NB4 (cell line): ENCODE measurements at regions not wholly inside any gene's neighbourhood (a gene's known extent, or its start where the extent isn't known, plus 50 kb on each side); places are given as distances from the start of the nearest gene placed in this dataset.

ENCODE experiments used
- DNase-seq: peaks from one replicate; pipeline ENCODE4 v3.0.0; 2010; ENCODE audit warnings: low read depth
- H3K4me3 ChIP-seq: one replicate; pipeline ENCODE4 v1.5.1; 2011; ENCODE audit warnings: mild to moderate bottlenecking, low read depth, low read length, moderate library complexity
- MAX ChIP-seq: IDR thresholded peaks from 2 replicates; pipeline ENCODE4 v1.6.1; 2011; ENCODE audit warnings: low read depth, low read length
- MYC ChIP-seq: IDR thresholded peaks from 2 replicates; pipeline ENCODE4 v1.6.1; 2011; ENCODE audit warnings: low read depth, low read length
- POLR2A ChIP-seq: IDR thresholded peaks from 2 replicates; pipeline ENCODE4 v1.6.1; 2011; ENCODE audit warnings: mild to moderate bottlenecking; ENCODE audit not compliant: insufficient read length; ENCODE audit errors: extremely low read depth
- TF ChIP-seq, protein P1 (sequence below): IDR thresholded peaks from one replicate; pipeline ENCODE4 v1.5.1; 2012; ENCODE audit warnings: low read depth, low read length

DNA sequence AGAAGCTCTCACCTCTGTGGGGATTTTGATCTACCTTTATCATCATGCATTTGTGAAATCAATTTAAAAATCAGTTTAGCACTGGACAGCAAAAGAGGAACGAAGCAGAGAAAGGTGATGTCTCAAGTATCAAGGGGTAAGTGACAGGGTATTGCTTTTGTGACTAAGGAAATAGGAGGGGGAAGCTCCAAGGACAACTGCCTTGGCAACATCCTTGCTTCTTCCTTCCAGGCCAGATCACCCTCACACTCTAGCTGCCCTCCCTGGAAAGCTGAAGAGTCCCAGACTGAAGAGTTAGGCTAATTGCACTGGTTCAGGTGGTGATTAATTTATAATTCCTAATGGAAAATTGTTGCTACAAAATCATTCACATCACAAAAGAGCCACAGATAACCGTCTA, 859.1 kb upstream of the ACVR2A start:
- TF ChIP-seq POLR2A (no peak), MAX (no peak), MYC (no peak)
- TF ChIP-seq, protein P1, sequence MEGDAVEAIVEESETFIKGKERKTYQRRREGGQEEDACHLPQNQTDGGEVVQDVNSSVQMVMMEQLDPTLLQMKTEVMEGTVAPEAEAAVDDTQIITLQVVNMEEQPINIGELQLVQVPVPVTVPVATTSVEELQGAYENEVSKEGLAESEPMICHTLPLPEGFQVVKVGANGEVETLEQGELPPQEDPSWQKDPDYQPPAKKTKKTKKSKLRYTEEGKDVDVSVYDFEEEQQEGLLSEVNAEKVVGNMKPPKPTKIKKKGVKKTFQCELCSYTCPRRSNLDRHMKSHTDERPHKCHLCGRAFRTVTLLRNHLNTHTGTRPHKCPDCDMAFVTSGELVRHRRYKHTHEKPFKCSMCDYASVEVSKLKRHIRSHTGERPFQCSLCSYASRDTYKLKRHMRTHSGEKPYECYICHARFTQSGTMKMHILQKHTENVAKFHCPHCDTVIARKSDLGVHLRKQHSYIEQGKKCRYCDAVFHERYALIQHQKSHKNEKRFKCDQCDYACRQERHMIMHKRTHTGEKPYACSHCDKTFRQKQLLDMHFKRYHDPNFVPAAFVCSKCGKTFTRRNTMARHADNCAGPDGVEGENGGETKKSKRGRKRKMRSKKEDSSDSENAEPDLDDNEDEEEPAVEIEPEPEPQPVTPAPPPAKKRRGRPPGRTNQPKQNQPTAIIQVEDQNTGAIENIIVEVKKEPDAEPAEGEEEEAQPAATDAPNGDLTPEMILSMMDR, result no peak
- no peak overlapping the region for H3K4me3 ChIP-seq
- no peak for DNase-seq

DNA sequence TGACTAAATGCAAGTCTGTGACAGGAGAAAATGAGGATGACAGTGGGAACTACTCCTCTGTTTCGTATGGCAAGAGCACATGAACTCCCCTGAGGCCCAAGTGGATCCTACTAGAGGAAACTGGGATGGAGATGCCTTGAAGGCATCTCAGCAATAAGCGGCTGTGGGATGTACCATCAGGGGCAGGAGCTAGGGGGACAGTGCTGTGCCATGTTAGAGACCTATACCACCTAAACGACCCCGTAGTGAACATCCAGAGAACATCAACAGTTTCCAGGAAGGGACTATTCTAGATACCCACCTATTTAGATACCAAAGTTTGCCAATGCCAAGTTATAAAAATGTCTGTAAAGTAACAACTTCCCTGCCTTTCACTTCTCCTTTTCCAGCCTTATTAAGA, 860.8 kb upstream of the ACVR2A start:
- TF ChIP-seq MAX (no peak), POLR2A (no peak), MYC (no peak)
- TF ChIP-seq, protein P1, result no peak
- H3K4me3 ChIP-seq, result no peak overlapping the region
- DNase-seq, result no peak

DNA sequence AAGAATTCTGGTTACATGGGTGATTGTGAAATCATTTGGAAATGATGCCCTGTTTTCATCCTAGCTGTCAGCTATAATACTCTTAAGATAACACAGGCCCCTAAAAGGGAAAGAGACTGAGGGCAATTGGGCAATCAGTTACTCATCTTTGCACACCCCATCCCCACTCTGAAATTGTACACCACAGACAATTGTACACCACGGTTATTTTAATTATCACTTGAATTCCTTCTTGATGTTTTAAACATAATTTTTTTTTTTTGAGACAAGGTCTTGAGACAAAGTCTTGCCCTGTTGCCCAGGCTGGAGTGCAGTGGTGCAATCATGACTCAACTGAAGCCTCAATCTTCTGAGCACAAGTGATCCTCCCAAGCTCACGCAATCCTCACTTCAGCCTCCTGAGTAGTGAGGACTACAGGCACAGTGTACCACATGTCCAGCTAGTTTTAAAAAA, 862.4 kb upstream of the ACVR2A start:
- DNase-seq, result peak; percentile 36
- TF ChIP-seq MAX (no peak), MYC (no peak), POLR2A (no peak)
- TF ChIP-seq, protein P1, result no peak
- no peak overlapping the region for H3K4me3 ChIP-seq

- TF ChIP-seq, protein P1, result no peak
- TF ChIP-seq MAX (no peak), POLR2A (no peak)
- no peak overlapping the region for H3K4me3 ChIP-seq
- DNase-seq, result no peak
Measured at GRCh38 chr2:146981921-146982320, 862.9 kb upstream of the ACVR2A start.

GRCh38 chr2:146979746-146980145, 865.1 kb upstream of the ACVR2A start:
- H3K4me3 ChIP-seq, result no peak overlapping the region
- TF ChIP-seq, protein P1, result no peak
- TF ChIP-seq POLR2A (no peak), MYC (no peak)
- no peak for DNase-seq
